GM12874 (cell line): ENCODE measurements at regions not wholly inside any gene's neighbourhood (a gene's known extent, or its start where the extent isn't known, plus 50 kb on each side); places are given as distances from the start of the nearest gene placed in this dataset.

Experiments used
- TF ChIP-seq, protein P1 (sequence below): IDR thresholded peaks from 2 replicates; pipeline ENCODE4 v1.5.1; 2011; ENCODE audit warnings: low read depth, mild to moderate bottlenecking, control low read depth, low read length, moderate library complexity; ENCODE audit not compliant: insufficient read depth

DNA sequence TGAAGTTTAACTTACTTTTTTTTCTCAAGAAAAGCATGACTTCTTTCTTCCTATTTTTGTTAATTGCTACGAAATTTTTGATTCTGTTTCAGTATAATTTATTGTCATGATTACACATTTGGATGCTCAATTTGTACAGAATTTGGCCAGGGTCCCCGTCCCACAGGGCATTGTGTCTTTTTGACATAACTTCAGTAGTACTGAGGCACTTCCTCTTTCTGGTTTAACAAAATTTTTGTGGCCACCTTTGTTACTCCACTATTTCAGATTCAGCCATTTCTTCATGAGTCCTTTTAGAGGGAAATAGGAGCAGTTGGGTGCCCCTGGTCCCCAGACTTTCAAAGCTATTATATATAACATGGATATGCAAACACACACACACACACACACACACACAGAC lies 1248.7 kb downstream of the PCDH7 start:
- TF ChIP-seq, protein P1, sequence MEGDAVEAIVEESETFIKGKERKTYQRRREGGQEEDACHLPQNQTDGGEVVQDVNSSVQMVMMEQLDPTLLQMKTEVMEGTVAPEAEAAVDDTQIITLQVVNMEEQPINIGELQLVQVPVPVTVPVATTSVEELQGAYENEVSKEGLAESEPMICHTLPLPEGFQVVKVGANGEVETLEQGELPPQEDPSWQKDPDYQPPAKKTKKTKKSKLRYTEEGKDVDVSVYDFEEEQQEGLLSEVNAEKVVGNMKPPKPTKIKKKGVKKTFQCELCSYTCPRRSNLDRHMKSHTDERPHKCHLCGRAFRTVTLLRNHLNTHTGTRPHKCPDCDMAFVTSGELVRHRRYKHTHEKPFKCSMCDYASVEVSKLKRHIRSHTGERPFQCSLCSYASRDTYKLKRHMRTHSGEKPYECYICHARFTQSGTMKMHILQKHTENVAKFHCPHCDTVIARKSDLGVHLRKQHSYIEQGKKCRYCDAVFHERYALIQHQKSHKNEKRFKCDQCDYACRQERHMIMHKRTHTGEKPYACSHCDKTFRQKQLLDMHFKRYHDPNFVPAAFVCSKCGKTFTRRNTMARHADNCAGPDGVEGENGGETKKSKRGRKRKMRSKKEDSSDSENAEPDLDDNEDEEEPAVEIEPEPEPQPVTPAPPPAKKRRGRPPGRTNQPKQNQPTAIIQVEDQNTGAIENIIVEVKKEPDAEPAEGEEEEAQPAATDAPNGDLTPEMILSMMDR: no peak

DNA sequence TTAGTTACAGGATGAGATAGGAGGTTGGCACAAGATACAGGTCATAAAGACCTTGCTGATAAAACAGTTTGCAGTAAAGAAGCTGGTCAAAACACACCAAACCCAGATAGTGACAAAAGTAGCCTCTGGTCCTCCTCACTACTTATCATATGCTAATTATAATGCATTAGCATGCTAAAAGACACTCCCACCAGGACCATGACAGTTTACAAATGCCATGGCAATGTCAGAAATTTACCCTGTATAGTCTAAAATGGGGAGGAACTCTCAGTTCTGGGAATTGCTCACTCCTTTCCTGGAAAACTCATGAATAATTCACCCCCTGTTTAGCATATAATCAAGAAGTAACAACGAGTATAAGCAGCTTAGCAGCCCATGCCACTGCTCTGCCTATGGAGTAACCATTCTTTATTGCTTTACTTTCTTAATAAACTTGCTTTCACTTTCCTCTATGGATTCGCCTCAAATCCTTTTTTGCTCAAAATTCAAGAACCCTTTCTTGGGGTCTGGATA lies 1254.4 kb downstream of the PCDH7 start:
- TF ChIP-seq, protein P1: no peak

DNA sequence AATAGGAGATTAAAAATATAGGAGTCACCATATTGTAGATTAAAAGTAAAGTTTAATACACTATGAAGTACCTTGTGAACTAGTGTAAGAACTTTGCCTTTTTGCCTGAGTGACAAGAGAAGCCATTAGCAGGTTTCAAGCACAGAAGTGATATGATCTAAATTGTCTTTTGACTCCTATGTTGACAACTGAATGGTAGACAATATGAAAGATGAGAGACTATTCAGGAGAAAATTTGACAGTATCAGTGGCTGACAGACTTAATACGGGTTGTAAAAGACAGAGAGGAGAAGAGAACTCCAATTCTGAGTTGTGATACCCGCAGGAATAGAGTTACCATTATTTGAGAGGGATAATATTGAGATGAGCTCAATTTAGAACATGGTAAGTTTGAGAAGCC lies 1259.8 kb downstream of the PCDH7 start:
- TF ChIP-seq, protein P1: no peak

DNA sequence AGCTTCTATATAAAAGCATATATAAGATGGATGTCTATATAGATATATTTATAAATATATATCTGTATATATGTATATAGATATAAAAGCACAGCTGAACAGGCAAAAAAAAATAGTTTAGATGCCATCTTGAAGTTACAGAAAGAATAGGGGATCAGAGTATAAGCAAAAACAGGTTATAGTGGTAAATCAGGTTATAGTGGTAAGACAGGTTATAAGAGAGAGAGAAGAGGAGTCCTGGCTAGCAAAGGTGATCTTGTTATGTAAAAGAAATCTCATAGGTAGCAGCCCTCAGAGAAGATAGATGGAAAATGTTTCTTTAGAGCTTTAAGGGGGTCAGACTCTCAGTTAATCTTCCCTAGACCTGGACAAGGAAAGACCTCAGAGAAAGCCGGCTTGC lies 1263.1 kb downstream of the PCDH7 start:
- TF ChIP-seq, protein P1: no peak

DNA sequence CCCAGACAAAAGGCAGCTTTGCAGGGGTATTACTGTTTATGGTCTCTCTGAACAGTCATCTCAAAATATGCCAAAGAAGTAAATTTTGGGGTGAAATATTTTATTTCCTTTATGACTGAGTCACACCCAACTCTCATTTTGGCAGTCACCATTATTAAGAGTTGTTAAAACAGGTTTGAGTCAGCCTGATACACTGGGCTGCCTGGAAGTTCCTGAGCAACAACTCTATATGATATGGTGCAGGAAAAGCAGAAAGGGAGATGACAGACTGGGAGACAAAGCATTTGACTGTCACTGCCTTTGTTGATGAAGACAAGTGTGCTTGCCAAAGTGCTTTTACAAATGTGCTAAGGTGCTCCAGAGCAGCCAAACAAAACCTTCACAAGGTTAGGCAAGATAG lies 1263.5 kb downstream of the PCDH7 start:
- TF ChIP-seq, protein P1: no peak

DNA sequence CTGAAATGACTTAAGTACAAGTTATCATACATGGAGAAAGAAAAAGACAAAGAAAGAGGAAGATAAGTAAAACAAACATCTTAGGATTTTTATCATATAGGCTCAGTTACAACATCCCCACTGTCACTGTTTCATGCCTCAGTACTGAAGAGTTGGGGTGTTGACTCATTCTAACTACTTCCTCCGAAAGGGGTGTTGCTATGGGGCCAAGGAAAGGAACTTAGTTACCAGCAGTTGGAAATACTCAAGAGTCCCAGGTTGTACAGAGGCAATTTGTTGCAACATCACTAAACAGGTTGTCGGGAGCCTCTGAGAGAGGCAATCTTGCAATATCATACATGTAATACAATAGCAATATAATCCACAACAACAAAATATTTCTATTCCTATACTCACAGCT lies 1264.7 kb downstream of the PCDH7 start:
- TF ChIP-seq, protein P1: no peak

DNA sequence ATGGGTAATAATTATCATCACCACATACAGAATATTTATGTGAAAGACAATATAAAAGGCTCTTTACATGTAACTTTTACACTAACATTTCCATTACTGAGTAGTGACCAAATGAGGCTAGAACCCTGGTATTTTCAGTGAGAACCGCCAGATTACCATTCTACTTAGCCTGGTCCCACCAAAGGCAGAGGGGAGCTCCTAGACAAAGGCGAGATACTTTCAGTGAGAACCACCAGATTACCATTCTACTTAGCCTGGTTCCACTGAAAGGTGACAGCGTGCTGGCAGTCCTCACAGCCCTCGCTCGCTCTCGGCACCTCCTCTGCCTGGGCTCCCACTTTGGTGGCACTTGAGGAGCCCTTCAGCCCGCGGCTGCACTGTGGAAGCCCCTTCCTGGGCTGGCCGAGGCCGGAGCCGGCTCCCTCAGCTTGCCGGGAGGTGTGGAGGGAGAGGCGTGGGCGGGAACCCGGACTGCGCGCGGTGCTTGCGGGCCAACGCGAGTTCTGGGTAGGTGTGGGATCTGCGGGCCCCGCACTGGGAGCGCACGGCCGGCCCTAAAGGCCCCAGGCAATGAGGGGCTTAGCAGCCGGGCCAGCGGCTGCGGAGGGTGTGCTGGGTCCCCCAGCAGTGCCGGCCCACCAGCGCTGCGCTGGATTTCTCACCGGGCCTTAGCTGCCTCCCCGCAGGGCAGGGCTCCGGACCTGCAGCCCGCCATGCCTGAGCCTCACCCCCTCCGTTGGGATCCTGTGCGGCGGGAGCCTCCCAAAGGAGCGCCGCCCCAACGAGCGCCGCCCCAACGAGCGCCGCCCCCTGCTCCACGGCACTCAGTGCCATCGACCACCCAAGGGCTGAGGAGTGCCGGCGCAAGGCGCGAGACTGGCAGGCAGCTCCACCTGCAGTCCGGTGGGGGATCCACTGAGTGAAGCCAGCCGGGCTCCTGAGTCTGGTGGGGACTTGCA lies 1276.1 kb downstream of the PCDH7 start:
- TF ChIP-seq, protein P1: no peak
